HepG2 (cell line): ENCODE measurements at regions not wholly inside any gene's neighbourhood (a gene's known extent, or its start where the extent isn't known, plus 50 kb on each side); places are given as distances from the start of the nearest gene placed in this dataset.

Experiments
- ARHGAP35 ChIP-seq: sonication (generic); formaldehyde crosslinking; IDR thresholded peaks from 2 replicates; pipeline ENCODE4 v1.9.0; 2022; ENCODE audit warnings: mild to moderate bottlenecking, inconsistent platforms, moderate library complexity, missing genetic modification reagents, borderline replicate concordance
- MEF2D ChIP-seq: sonication (generic); formaldehyde crosslinking; IDR thresholded peaks from 2 replicates; pipeline ENCODE4 v1.5.1; 2020; ENCODE audit warnings: mild to moderate bottlenecking, missing genetic modification reagents
- POLR2AphosphoS2 ChIP-seq: IDR thresholded peaks from 2 replicates; pipeline ENCODE4 v1.6.1; 2011; ENCODE audit warnings: low read depth, low read length, improper control_type of control experiment
- PRMT3 ChIP-seq: sonication (generic); formaldehyde crosslinking; IDR thresholded peaks from 2 replicates; pipeline ENCODE4 v1.8.1; 2022; ENCODE audit warnings: low read depth, mild to moderate bottlenecking, moderate library complexity, missing genetic modification reagents, borderline replicate concordance
- SP4 ChIP-seq: sonication (generic); formaldehyde crosslinking; IDR thresholded peaks from 2 replicates; pipeline ENCODE4 v1.8.1; 2023; ENCODE audit warnings: mild to moderate bottlenecking, missing genetic modification reagents
- SYNCRIP ChIP-seq: fragments of 200-400 bp; formaldehyde crosslinking; IDR thresholded peaks from 2 replicates; pipeline ENCODE4 v1.6.1; 2018; ENCODE audit warnings: mild to moderate bottlenecking, low read depth, low read length; ENCODE audit not compliant: insufficient read depth
- TCF12 ChIP-seq, 2 experiments: fragments of 450-650 bp in 1 of 2; sonication (generic) in 1 of 2; formaldehyde crosslinking in 1 of 2; IDR thresholded peaks; 2 replicates each; pipeline versions ENCODE4 v1.6.1 to v1.8.0; 2017 to 2022; ENCODE audit warnings: antibody characterized with exemption in 1 of 2, mild to moderate bottlenecking in 1 of 2, missing genetic modification reagents in 1 of 2, moderate library complexity in 1 of 2
- ZNF230 ChIP-seq: sonication (generic); formaldehyde crosslinking; IDR thresholded peaks from 2 replicates; pipeline ENCODE4 v1.4.0; 2020; ENCODE audit warnings: mild to moderate bottlenecking, missing genetic modification reagents
- ZNF30 ChIP-seq: sonication (generic); formaldehyde crosslinking; IDR thresholded peaks from 2 replicates; pipeline ENCODE4 v1.5.0; 2020; ENCODE audit warnings: mild to moderate bottlenecking, missing genetic modification reagents
- ZNF501 ChIP-seq: sonication (generic); formaldehyde crosslinking; IDR thresholded peaks from 2 replicates; pipeline ENCODE4 v1.5.1; 2020; ENCODE audit warnings: mild to moderate bottlenecking, moderate library complexity, missing genetic modification reagents
- ZNF616 ChIP-seq: sonication (generic); formaldehyde crosslinking; IDR thresholded peaks from 2 replicates; pipeline ENCODE4 v1.5.0; 2020; ENCODE audit warnings: low read depth, mild to moderate bottlenecking, missing genetic modification reagents
- ZNF83 ChIP-seq: sonication (generic); formaldehyde crosslinking; IDR thresholded peaks from 2 replicates; pipeline ENCODE4 v1.4.0; 2020; ENCODE audit warnings: missing genetic modification reagents, mild to moderate bottlenecking, borderline replicate concordance
- TF ChIP-seq, protein P1 (sequence below): sonication (generic); formaldehyde crosslinking; IDR thresholded peaks from 2 replicates; pipeline ENCODE4 v1.5.1; 2020; ENCODE audit warnings: mild to moderate bottlenecking, missing genetic modification reagents, borderline replicate concordance
- TF ChIP-seq, protein P2 (sequence below): IDR thresholded peaks from 2 replicates; pipeline ENCODE4 v1.6.1; 2016; ENCODE audit warnings: low read depth, control low read depth
- TF ChIP-seq, protein P3 (sequence below): sonication (generic); formaldehyde crosslinking; IDR thresholded peaks from 2 replicates; pipeline ENCODE4 v1.5.1; 2020; ENCODE audit warnings: missing genetic modification reagents, mild to moderate bottlenecking, borderline replicate concordance
- TF ChIP-seq, protein P4 (sequence below): sonication (generic); formaldehyde crosslinking; IDR thresholded peaks from 2 replicates; pipeline ENCODE4 v1.8.0; 2022; ENCODE audit warnings: missing genetic modification reagents, mild to moderate bottlenecking, borderline replicate concordance

DNA sequence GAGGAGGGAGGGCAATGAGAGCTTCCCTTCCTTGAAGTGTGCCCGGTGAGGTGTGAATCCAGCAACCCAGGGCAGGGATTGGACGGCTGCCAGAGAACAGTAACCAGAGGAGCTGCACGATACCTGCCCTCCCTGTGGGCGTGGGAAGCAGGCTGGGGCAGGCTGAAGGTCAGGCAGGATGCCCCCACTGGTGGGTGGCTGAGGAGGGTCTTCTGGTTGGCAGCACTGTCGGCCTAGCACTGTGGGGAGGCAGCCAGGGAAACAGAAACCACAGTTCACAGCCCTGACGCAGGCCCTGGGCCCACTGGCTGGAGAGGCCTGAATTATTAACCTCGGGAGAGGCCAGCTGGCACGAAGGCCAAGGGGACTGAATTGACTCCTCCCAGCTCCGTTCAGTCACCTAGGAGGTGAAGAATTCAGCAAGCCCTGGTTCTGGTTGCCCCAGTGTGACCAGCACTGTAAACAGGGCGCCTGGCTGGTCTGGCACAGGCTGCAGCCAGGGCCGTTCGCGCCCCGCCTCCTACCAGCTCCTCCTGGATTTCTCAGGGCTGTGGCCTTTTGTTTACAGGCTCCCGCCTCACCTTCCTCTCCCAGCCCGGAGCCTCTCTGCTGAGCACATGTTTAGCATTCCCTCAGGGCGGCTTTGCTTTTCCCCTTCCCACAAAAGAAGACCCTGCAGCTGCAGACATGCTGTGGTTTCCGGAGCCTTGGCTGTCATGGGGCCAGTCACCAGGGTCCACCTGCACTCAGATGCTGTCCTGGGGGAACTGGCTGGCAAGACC is 97.8 kb downstream of the B3GNT2 start (continued):
- TF ChIP-seq ARHGAP35 (0 out of 2 replicates have a peak, but pooled peaks have one; percentile 22), ZNF230 (CRISPR knock-in tag) (peak; percentile 85; the same call in 1 of the 2 replicates), MEF2D (CRISPR knock-in tag) (0 out of 2 replicates have a peak, but pooled peaks have one; percentile 2), ZNF83 (CRISPR knock-in tag) (0 out of 2 replicates have a peak, but pooled peaks have one; percentile 68), ZNF30 (no peak; the same call in 1 of the 2 replicates), SYNCRIP (no peak), SP4 (no peak; the same call in 1 of the 2 replicates), TCF12 (IDR thresholded peaks at IDR 0.05) (no peak), TCF12 (CRISPR knock-in tag; IDR thresholded peaks at IDR 0.05) (0 out of 2 replicates have a peak, but pooled peaks have one; percentile 67), ZNF501 (CRISPR knock-in tag) (peak; percentile 73; the same call in 1 of the 2 replicates), POLR2AphosphoS2 (no peak), ZNF616 (peak; percentile 28; the same call in 1 of the 2 replicates), PRMT3 (no peak)
- TF ChIP-seq, protein P1, sequence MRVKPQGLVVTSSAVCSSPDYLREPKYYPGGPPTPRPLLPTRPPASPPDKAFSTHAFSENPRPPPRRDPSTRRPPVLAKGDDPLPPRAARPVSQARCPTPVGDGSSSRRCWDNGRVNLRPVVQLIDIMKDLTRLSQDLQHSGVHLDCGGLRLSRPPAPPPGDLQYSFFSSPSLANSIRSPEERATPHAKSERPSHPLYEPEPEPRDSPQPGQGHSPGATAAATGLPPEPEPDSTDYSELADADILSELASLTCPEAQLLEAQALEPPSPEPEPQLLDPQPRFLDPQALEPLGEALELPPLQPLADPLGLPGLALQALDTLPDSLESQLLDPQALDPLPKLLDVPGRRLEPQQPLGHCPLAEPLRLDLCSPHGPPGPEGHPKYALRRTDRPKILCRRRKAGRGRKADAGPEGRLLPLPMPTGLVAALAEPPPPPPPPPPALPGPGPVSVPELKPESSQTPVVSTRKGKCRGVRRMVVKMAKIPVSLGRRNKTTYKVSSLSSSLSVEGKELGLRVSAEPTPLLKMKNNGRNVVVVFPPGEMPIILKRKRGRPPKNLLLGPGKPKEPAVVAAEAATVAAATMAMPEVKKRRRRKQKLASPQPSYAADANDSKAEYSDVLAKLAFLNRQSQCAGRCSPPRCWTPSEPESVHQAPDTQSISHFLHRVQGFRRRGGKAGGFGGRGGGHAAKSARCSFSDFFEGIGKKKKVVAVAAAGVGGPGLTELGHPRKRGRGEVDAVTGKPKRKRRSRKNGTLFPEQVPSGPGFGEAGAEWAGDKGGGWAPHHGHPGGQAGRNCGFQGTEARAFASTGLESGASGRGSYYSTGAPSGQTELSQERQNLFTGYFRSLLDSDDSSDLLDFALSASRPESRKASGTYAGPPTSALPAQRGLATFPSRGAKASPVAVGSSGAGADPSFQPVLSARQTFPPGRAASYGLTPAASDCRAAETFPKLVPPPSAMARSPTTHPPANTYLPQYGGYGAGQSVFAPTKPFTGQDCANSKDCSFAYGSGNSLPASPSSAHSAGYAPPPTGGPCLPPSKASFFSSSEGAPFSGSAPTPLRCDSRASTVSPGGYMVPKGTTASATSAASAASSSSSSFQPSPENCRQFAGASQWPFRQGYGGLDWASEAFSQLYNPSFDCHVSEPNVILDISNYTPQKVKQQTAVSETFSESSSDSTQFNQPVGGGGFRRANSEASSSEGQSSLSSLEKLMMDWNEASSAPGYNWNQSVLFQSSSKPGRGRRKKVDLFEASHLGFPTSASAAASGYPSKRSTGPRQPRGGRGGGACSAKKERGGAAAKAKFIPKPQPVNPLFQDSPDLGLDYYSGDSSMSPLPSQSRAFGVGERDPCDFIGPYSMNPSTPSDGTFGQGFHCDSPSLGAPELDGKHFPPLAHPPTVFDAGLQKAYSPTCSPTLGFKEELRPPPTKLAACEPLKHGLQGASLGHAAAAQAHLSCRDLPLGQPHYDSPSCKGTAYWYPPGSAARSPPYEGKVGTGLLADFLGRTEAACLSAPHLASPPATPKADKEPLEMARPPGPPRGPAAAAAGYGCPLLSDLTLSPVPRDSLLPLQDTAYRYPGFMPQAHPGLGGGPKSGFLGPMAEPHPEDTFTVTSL (CRISPR knock-in tag), result 0 out of 2 replicates have a peak, but pooled peaks have one; percentile 57
- TF ChIP-seq, protein P2, sequence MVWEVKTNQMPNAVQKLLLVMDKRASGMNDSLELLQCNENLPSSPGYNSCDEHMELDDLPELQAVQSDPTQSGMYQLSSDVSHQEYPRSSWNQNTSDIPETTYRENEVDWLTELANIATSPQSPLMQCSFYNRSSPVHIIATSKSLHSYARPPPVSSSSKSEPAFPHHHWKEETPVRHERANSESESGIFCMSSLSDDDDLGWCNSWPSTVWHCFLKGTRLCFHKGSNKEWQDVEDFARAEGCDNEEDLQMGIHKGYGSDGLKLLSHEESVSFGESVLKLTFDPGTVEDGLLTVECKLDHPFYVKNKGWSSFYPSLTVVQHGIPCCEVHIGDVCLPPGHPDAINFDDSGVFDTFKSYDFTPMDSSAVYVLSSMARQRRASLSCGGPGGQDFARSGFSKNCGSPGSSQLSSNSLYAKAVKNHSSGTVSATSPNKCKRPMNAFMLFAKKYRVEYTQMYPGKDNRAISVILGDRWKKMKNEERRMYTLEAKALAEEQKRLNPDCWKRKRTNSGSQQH (CRISPR knock-in tag), result no peak
- TF ChIP-seq, protein P3, sequence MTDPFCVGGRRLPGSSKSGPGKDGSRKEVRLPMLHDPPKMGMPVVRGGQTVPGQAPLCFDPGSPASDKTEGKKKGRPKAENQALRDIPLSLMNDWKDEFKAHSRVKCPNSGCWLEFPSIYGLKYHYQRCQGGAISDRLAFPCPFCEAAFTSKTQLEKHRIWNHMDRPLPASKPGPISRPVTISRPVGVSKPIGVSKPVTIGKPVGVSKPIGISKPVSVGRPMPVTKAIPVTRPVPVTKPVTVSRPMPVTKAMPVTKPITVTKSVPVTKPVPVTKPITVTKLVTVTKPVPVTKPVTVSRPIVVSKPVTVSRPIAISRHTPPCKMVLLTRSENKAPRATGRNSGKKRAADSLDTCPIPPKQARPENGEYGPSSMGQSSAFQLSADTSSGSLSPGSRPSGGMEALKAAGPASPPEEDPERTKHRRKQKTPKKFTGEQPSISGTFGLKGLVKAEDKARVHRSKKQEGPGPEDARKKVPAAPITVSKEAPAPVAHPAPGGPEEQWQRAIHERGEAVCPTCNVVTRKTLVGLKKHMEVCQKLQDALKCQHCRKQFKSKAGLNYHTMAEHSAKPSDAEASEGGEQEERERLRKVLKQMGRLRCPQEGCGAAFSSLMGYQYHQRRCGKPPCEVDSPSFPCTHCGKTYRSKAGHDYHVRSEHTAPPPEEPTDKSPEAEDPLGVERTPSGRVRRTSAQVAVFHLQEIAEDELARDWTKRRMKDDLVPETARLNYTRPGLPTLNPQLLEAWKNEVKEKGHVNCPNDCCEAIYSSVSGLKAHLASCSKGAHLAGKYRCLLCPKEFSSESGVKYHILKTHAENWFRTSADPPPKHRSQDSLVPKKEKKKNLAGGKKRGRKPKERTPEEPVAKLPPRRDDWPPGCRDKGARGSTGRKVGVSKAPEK, result peak; percentile 78
- TF ChIP-seq, protein P4, sequence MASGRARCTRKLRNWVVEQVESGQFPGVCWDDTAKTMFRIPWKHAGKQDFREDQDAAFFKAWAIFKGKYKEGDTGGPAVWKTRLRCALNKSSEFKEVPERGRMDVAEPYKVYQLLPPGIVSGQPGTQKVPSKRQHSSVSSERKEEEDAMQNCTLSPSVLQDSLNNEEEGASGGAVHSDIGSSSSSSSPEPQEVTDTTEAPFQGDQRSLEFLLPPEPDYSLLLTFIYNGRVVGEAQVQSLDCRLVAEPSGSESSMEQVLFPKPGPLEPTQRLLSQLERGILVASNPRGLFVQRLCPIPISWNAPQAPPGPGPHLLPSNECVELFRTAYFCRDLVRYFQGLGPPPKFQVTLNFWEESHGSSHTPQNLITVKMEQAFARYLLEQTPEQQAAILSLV (CRISPR knock-in tag), result no peak
